K562 (cell line): ENCODE measurements at regions not wholly inside any gene's neighbourhood (a gene's known extent, or its start where the extent isn't known, plus 50 kb on each side); places are given as distances from the start of the nearest gene placed in this dataset.

Source experiments
- ATAC-seq: fragments of 200-7000 bp; cut with Tn5 transposase; 3 replicates; pipeline ENCODE4 v1.9.1; 2020; ENCODE audit warnings: moderate library complexity
- BruUV-seq: library from RNA; stranded (reverse); fragments of 400-500 nt; replicated peaks from 2 replicates; lab custom pipeline; 2021; lab: Mats Ljungman, UMichigan
- CTCF ChIA-PET: fragments of 300-600 bp; formaldehyde crosslinking; extraction: SDS; loops from one replicate; lab custom pipeline; 2021; ENCODE audit warnings: low intra/inter-chr PET ratio; lab: Yijun Ruan, JAX
- POLR2A ChIA-PET: fragments of 300-600, 350-650 bp; sonication (Branson Sonifier 250); formaldehyde crosslinking; extraction: SDS; loops from one replicate; lab custom pipeline; 2021; ENCODE audit warnings: antibody characterized with exemption, inconsistent platforms; lab: Yijun Ruan, JAX
- DNase-seq, 4 experiments: peaks; one replicate each; pipeline versions ENCODE4 v3.0.0 to v3.0.0-alpha.2; 2011 to 2018; ENCODE audit warnings: low spot score in 3 of 4, mixed read lengths in 3 of 4; ENCODE audit errors: extremely low read depth in 1 of 4
- FAIRE-seq: peaks from 2 replicates; lab custom pipeline; 2011; peaks lifted over from hg19 to GRCh38; lab: Jason Lieb, UNC
- H2AFZ ChIP-seq: 2 replicates; pipeline ENCODE4 v1.6.0; 2011; ENCODE audit warnings: low read depth, low read length, control low read depth, inconsistent platforms
- H3K27ac ChIP-seq: fragments of 200-600 bp; 3 replicates; pipeline ENCODE4 v1.8.0; 2011; ENCODE audit warnings: low read depth, mild to moderate bottlenecking, control low read depth, inconsistent platforms, low read length, moderate library complexity, mixed read lengths; ENCODE audit errors: extremely low read depth
- H3K27me3 ChIP-seq, 2 experiments: fragments of 300-600 bp in 1 of 2; 2 replicates in 1 of 2; 3 replicates in 1 of 2; pipeline versions ENCODE4 v1.6.0 to v1.8.0; 2011; ENCODE audit warnings: inconsistent platforms in 2 of 2, low read length in 2 of 2, mild to moderate bottlenecking in 1 of 2, mixed read lengths in 1 of 2, moderate library complexity in 1 of 2; ENCODE audit not compliant: control insufficient read depth in 2 of 2, insufficient read depth in 2 of 2
- H3K36me3 ChIP-seq: fragments of 300-600 bp; 3 replicates; pipeline ENCODE4 v1.8.0; 2011; ENCODE audit warnings: mild to moderate bottlenecking, low read length, inconsistent platforms; ENCODE audit not compliant: control insufficient read depth, insufficient read depth
- H3K4me1 ChIP-seq, 2 experiments: fragments of 200-600 bp in 1 of 2; replicated peaks in 1 of 2; 2 replicates in 1 of 2; 3 replicates in 1 of 2; pipeline versions ENCODE4 v1.5.1 to v1.8.0; 2011; ENCODE audit warnings: inconsistent platforms in 2 of 2, low read length in 2 of 2, mild to moderate bottlenecking in 1 of 2, mixed read lengths in 1 of 2, moderate library complexity in 1 of 2; ENCODE audit not compliant: control insufficient read depth in 2 of 2, insufficient read depth in 2 of 2
- H3K4me2 ChIP-seq: 2 replicates; pipeline ENCODE4 v1.6.1; 2011; ENCODE audit warnings: low read length, control low read depth, inconsistent platforms, mixed read lengths; ENCODE audit not compliant: insufficient read depth
- H3K4me3 ChIP-seq: fragments of 200-600 bp; sonication (generic), shearing (Covaris generic); 2 replicates; pipeline ENCODE4 v1.5.1; 2016; ENCODE audit warnings: control low read depth, inconsistent platforms
- H3K79me2 ChIP-seq: fragments of 200-600 bp; 3 replicates; pipeline ENCODE4 v1.8.0; 2011; ENCODE audit warnings: low read length, inconsistent platforms; ENCODE audit not compliant: control insufficient read depth, insufficient read depth
- H3K9ac ChIP-seq, 2 experiments: 2 replicates each; pipeline versions ENCODE4 v1.6.0 to v1.6.1; 2011; ENCODE audit warnings: low read depth in 2 of 2, low read length in 2 of 2, control low read depth in 1 of 2, inconsistent platforms in 1 of 2, mild to moderate bottlenecking in 1 of 2, mixed read lengths in 1 of 2; ENCODE audit not compliant: insufficient read depth in 1 of 2
- H3K9me1 ChIP-seq: one replicate; pipeline ENCODE4 v1.6.0; 2011; ENCODE audit warnings: inconsistent platforms, mild to moderate bottlenecking, low read length, moderate library complexity; ENCODE audit not compliant: control insufficient read depth, insufficient read depth
- H3K9me3 ChIP-seq: replicated peaks from 2 replicates; pipeline ENCODE4 v1.5.1; 2011; ENCODE audit warnings: low read depth, low read length, inconsistent platforms; ENCODE audit not compliant: control insufficient read depth, insufficient read depth
- H4K20me1 ChIP-seq: replicated peaks from 2 replicates; pipeline ENCODE4 v1.6.1; 2011; ENCODE audit warnings: low read length, inconsistent platforms, mixed read lengths; ENCODE audit not compliant: control insufficient read depth, insufficient read depth
- CREM ChIP-seq: IDR thresholded peaks from 2 replicates; pipeline ENCODE4 v1.6.1; 2014; ENCODE audit warnings: antibody characterized with exemption, low read depth
- ID3 ChIP-seq, 2 experiments: fragments of 250-450 bp in 1 of 2; fragments of 450-650 bp in 1 of 2; sonication (Bioruptor Pico) in 1 of 2; IDR thresholded peaks; 2 replicates each; pipeline versions ENCODE4 v1.6.1 to v1.8.0; 2016 to 2021; ENCODE audit warnings: mild to moderate bottlenecking in 2 of 2, moderate library complexity in 2 of 2, missing compliant biosample characterization in 1 of 2, missing genetic modification characterization in 1 of 2
- MLLT1 ChIP-seq, 2 experiments: fragments of 450-650 bp; IDR thresholded peaks; 2 replicates each; pipeline ENCODE4 v1.6.1; 2016
- PRDM10 ChIP-seq: fragments of 450-650 bp; IDR thresholded peaks from 2 replicates; pipeline ENCODE4 v1.6.1; 2018; ENCODE audit not compliant: partially characterized antibody
- RBFOX2 ChIP-seq: fragments of 200-400 bp; formaldehyde crosslinking; IDR thresholded peaks from 2 replicates; pipeline ENCODE4 v1.6.1; 2017; ENCODE audit warnings: low read depth, mild to moderate bottlenecking, low read length, moderate library complexity
- SMAD1 ChIP-seq: fragments of 150-350 bp; IDR thresholded peaks from 2 replicates; pipeline ENCODE4 v1.6.1; 2014; ENCODE audit warnings: low read length, low read depth; ENCODE audit not compliant: partially characterized antibody
- WGBS: fragments of 100-300 bp; shearing (Covaris generic); methylation state at CpG from one replicate; pipeline ENCODE4 v1.1.6; 2016; ENCODE audit warnings: low coverage, mixed read lengths; ENCODE audit not compliant: insufficient coverage; ENCODE audit errors: missing lambda C conversion rate; 5-methylcytosine and 5-hydroxymethylcytosine counted together
- in situ Hi-C: fragments of 300-500 bp; cut with MboI; formaldehyde crosslinking; loops from 4 replicates; pipeline ENCODE4 v1.15.0; 2018; ENCODE audit warnings: inconsistent platforms, mixed read lengths
- intact Hi-C: fragments of 100-400 bp; cut with micrococcal nuclease; formaldehyde crosslinking; loops from 2 replicates; pipeline ENCODE4 v1.14.2; 2022
- TF ChIP-seq, protein P1 (sequence below): fragments of 250-450 bp; sonication (Bioruptor Pico); IDR thresholded peaks from 2 replicates; pipeline ENCODE4 v1.4.0; 2020; ENCODE audit warnings: mild to moderate bottlenecking, moderate library complexity, borderline replicate concordance

GRCh38 chr15:62854420-62855084, 188.0 kb upstream of the TPM1 start:
- Histone ChIP-seq H3K9ac (no peak overlapping the region), H3K79me2 (no peaks in the 10 kb centered on the region), H3K4me3 (no peak overlapping the region), H3K4me2 (no peak overlapping the region), H3K4me1 (no peaks in the 10 kb centered on the region), H3K27ac (no peak overlapping the region), H2AFZ (no peak overlapping the region), H4K20me1 (no peaks in the 10 kb centered on the region; the same call in 1 of the 2 replicates), H3K9me3 (no peaks in the 10 kb centered on the region), H3K36me3 (no peaks in the 10 kb centered on the region), H3K9me1 (no peaks in the 10 kb centered on the region), H3K27me3 (peaks cover 20 to 50% of the 10 kb centered on the region in 2 experiments; a peak in 3 of 5 replicates)
- FAIRE-seq (no peak), ATAC-seq (no peak), DNase-seq (no peak)
- intact Hi-C loops (no loop called here), in situ Hi-C loops (no loop called here)
- POLR2A ChIA-PET = interaction anchor here (0.9 to 1.2 kb wide), 3 partner anchors 10 to 208 kb away, joined by 3 read pairs; no protein-coding TSS in a partner anchor
- TF ChIP-seq PRDM10 (peak; percentile 48), MLLT1 (IDR thresholded peaks at IDR 0.05) (no peak), ID3 (CRISPR knock-in tag; IDR thresholded peaks at IDR 0.05) (no peak), ID3 (tag; IDR thresholded peaks at IDR 0.05) (no peak), SMAD1 (no peak), RBFOX2 (no peak), CREM (no peak)
- TF ChIP-seq, protein P1, sequence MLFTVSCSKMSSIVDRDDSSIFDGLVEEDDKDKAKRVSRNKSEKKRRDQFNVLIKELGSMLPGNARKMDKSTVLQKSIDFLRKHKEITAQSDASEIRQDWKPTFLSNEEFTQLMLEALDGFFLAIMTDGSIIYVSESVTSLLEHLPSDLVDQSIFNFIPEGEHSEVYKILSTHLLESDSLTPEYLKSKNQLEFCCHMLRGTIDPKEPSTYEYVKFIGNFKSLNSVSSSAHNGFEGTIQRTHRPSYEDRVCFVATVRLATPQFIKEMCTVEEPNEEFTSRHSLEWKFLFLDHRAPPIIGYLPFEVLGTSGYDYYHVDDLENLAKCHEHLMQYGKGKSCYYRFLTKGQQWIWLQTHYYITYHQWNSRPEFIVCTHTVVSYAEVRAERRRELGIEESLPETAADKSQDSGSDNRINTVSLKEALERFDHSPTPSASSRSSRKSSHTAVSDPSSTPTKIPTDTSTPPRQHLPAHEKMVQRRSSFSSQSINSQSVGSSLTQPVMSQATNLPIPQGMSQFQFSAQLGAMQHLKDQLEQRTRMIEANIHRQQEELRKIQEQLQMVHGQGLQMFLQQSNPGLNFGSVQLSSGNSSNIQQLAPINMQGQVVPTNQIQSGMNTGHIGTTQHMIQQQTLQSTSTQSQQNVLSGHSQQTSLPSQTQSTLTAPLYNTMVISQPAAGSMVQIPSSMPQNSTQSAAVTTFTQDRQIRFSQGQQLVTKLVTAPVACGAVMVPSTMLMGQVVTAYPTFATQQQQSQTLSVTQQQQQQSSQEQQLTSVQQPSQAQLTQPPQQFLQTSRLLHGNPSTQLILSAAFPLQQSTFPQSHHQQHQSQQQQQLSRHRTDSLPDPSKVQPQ (CRISPR knock-in tag) = no peak
- BruUV-seq = no TSS peak
- CTCF ChIA-PET = no interaction called here
- 2% methylated on average over 11 of the region's 12 CpGs for WGBS
